SU-DHL-6 (cell line): ENCODE measurements at regions not wholly inside any gene's neighbourhood (a gene's known extent, or its start where the extent isn't known, plus 50 kb on each side); places are given as distances from the start of the nearest gene placed in this dataset.

Experiments
- EZH2phosphoT487 ChIP-seq: fragments of 200-600 bp; sonication (generic), shearing (Covaris generic); conservative IDR thresholded peaks from 2 replicates; pipeline ENCODE4 v1.6.1; 2018; ENCODE audit warnings: mild to moderate bottlenecking, antibody characterized with exemption, low read length, moderate library complexity, mixed read lengths
- TF ChIP-seq, protein P1 (sequence below): fragments of 200-600 bp; sonication (generic); IDR thresholded peaks from one replicate; pipeline ENCODE4 v1.5.1; 2017; ENCODE audit warnings: antibody characterized with exemption, mild to moderate bottlenecking, low read length, moderate library complexity; ENCODE audit not compliant: insufficient read depth, poor library complexity, severe bottlenecking

DNA sequence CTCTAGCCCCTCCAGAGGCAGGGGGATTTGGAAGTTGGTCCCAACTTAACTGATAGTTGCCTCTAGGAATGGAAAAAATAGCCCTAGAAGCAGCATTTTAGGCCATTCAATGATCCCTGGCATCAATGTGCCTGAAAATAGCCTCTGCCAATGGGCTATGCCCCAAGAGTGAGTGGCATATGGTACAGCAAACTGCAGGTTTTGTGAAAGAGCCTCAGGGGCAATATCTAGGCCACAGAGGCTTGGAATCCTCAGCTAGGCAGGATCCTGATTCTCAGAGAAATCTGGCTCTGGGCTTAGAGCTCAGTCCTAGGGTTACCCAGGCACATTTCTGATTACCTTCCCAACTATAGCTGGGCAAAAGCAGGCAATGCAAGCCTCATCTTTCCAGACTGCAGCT, 104.4 kb upstream of the MOCS1 start:
- TF ChIP-seq, protein P1, sequence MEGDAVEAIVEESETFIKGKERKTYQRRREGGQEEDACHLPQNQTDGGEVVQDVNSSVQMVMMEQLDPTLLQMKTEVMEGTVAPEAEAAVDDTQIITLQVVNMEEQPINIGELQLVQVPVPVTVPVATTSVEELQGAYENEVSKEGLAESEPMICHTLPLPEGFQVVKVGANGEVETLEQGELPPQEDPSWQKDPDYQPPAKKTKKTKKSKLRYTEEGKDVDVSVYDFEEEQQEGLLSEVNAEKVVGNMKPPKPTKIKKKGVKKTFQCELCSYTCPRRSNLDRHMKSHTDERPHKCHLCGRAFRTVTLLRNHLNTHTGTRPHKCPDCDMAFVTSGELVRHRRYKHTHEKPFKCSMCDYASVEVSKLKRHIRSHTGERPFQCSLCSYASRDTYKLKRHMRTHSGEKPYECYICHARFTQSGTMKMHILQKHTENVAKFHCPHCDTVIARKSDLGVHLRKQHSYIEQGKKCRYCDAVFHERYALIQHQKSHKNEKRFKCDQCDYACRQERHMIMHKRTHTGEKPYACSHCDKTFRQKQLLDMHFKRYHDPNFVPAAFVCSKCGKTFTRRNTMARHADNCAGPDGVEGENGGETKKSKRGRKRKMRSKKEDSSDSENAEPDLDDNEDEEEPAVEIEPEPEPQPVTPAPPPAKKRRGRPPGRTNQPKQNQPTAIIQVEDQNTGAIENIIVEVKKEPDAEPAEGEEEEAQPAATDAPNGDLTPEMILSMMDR: no peak
- no peak for TF ChIP-seq EZH2phosphoT487
